ENCODE measurements at regions not wholly inside any gene's neighbourhood (a gene's known extent, or its start where the extent isn't known, plus 50 kb on each side); places are given as distances from the start of the nearest gene placed in this dataset.
"Not testable (repeated sequence)": the region's sequence is repeated elsewhere in the genome, so short reads cannot be mapped to it uniquely, and the experiment has no call there.

DNA sequence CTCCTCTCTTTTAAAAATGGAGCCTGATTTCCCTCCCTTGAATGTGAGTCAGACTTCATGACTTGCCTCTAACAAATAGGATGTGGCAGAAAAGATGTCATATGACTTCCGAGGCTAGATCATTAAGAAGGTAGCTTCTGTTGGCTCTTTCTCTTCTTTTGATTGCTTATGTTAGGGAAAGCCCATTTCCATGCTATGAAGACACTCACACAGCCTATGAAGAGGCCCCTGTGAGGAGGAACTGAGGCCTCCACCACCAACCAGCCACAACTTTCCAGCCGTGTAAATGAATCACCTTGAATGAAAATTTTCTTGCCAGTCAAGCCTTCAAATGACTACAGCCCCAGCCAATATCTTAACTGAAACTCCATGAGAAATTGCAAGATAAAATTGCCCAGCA is 413.4 kb downstream of the TMEM38B start:
- no peak for DNase-seq (ENCODE audit: low read depth in 2 of 2)

DNA sequence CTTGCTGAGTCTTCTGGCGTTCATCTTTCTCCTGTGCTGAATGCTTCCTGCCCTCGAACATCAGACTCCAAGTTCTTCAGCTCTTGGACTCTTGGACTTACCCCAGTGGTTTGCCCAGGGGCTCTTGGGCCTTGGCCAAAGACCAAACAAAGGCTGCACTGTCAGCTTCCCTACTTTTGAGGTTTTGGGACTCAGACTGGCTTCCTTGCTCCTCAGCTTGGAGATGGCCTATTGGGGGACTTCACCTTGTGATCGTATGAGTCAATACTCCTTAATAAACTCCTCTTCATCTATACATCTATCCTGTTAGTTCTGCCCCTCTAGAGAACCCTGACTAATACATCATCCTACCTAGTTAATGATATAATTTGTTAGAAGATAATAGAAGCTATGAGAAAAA is 415.4 kb downstream of the TMEM38B start:
- DNase-seq (ENCODE audit: low read depth in 2 of 2) = not testable (repeated sequence)

DNA sequence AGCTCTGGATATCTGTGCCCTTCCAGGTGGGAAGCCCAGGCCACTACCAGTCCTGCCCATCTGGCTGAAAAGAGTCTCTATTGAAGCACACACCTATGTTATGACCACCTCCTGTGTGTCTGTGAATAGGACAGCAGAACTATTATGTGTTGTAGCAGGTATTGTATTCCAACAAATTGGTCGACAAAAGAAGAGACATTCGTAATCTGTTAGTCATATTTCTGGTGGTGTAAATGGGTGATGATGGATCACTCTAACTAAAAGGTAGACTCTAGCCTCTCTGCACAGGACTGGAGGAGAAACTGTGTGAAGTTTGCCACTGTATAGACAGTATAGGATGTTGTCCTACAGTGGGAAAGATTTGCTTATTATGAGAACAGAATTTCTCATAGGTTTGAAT is 416.1 kb downstream of the TMEM38B start:
- no peak for DNase-seq (ENCODE audit: low read depth in 2 of 2)

DNA sequence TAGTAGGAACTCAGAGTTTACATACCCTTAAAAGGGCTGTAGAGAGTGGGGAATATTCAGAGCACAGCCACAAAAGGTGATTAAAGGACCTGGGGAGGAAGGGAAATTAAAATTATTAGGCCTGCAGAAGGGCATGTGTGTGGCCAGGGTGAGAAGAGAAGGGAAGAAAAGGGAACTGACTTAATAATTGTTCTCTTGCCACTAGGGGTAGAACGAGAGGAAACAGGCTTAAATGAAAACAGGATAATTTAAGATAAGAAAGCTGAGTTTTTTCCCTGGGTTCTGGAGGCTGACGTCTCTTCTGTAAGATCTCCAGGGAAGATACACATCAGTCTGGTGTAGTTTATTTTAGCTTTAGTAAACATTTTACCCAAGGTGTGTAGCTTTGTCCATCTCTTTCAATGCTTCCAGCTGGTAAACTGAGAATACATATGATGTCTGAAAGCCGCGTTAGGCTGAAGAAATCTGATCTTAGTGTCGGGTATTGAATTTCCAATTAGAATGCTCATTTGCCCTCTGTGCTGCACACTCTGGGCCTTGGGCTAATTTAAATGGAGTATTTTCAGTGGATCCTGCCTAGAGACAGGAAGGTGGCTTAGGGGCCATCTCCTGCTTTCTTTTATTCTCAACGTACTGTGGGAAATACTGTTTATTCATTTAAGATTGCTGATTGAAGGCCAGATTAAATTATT is 416.8 kb downstream of the TMEM38B start:
- DNase-seq (ENCODE audit: low read depth in 2 of 2) = no peak

DNA sequence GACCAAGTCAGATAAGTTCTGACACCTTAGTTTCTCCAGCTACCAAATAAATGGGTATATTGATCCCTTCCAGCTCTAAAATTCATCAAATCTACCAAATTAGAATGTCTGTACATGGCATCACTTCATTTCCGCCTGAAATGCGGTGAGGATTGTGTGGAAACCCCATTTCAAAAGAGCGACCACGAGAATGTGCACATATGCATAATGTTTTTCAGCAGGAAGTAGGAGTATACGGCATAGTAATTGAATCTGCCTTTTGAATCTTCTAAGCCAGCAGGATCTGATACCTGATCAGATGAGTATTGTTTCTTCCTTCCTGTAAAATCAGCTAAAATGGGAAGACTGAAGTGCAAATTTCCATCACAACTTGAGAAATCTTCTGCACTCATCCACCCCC is 418.6 kb downstream of the TMEM38B start:
- no peak for DNase-seq (ENCODE audit: low read depth in 2 of 2)

DNA sequence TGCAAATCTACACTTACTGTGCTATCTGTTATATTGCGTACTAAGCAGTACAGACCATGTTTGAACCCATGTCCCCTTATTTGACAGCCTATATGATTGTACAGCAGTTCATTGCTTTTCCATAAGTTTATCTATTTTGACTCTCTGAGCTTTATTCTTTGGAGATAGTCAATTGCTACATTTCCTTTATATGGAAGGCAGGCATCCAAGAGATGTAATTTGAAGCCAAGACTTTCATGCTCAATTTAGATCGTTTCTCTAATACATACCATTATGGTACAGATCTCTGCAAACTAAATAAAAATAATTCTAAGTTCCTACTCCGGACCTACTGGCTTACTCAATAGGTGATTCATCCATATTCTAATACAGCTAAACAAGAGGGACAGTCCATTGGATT is 424.8 kb downstream of the TMEM38B start:
- DNase-seq (ENCODE audit: low read depth in 2 of 2) = no peak

DNA sequence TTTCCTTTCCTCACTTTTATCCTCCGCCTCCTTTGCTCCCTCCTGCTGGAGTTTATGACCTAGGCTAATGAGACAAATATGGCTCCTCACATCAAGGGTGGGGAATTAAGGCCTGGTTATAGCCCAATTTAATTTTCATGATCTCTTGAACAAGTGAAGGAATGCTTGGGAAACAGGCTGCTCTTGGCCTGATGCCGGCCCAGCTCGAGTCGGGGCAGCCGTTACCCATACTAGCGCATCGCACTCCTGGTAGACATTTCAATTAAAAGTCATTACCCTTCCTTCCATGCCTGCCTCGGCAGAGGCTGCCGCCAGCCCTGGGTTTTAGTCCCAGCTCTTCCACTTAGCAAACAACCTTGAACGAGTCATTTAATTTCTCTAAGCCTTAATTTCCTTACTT is 425.7 kb downstream of the TMEM38B start:
- DNase-seq (ENCODE audit: low read depth in 2 of 2) = no peak

DNA sequence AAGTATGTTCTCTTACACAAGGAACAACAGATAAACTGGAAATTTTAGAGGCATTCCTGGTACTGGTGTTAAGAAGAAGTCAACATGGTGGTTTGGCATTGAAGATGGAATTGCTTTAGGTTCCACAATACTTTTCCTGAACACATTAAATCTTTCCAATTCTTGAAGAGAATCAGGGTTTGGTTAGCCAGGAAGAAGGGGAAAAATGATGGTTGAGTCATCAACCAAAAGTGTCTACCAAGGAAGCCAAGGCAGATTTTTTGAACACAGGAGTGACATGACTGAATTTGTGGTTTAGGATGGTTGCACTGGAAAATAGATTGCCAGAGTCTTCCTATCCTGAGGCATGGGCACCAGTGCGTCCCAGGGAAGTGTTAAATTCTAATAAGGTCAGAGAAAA is 433.4 kb downstream of the TMEM38B start:
- DNase-seq (ENCODE audit: low read depth in 2 of 2) = no peak

DNA sequence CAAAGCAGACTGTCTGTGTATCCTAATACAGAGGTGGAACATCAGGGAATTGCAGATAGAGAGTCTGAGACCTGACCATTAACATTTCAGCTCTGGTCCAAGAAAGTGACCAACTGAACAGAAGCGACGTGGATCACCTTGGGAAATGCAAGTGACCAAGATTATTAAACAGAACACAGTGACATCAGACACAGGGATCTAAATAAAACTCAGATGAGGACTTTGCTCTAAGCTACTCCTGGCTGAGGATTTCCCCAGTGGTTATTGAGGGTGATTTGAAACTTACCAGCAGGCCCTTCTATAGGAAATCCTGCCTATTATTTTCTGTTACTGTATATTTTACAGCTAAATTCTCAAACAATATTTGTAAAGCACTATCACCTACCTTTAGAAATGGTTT is 436.0 kb downstream of the TMEM38B start:
- no peak for DNase-seq (ENCODE audit: low read depth in 2 of 2)

DNA sequence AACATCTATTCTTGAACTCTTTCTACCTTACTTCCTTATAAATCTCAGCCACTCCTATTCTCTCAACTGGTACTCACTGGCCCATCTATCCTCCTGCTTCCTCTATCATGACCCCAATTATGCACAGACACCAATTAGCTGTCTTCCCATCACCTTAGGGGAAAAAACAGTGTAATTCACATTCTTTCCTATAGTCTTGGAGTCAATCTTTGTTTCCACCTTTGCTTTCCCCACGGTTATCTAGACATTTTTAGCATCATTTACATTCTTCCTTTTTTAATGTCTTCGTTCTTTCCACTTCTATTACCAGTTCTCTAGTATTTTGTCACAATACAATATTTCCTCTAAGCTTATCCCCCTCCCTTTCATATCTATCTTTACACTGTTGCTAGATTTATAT is 449.4 kb downstream of the TMEM38B start:
- DNase-seq (ENCODE audit: low read depth in 2 of 2) = no peak

DNA sequence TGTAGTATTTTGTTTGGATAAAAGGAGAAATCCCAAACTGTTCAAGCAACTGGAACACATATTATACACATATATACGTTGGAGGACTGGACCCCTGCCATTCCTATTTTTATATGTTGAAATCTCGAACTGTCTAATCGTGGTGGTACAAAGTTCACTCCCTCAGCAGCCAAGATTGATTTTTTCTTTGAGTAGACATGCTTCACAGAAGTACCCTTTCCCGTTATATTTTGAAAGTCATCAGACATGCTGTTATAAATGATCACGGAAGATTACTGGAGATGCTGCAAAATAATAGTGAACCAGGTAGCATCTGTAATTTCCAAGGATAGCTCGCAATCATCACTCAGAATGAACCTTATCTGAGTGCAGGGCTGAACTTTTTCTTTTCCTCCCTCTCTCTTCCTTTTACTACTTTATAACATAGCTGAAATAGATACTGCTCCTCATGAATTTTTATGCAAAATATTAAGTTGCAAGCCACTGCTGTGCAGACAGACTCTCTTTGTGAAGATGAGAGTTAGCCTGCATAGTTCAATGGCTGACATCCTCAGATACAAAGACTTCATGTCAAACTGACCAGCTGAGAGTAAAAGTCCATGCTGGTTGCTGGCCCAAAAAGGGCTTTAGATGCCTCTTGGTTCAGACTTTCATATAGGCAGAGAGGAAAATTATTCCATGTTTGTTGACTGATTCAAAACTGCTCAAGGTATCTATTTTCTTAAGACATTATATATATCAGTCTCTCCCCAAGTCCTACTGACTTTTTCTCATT is 451.9 kb downstream of the TMEM38B start:
- DNase-seq (ENCODE audit: low read depth in 2 of 2) = no peak

DNA sequence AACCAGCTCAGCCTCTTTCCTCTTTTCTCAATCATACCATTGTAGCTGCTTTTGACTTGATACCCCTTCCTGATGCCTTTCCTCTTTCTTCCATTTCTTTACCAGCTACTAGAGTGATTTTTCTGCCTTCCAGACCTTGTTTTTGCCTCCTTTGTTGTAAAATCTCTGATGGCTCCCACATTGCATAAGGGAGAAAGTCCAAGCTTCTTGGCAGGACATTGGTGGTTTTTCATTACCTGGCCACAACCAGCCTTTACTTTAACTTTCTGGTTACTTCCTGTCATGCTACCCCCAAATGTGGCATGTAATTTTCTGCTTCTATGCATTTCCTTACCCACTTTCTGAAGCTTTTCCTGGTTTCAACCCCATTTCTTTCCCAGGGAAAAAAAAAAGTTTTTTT is 452.5 kb downstream of the TMEM38B start:
- no peak for DNase-seq (ENCODE audit: low read depth in 2 of 2)

DNA sequence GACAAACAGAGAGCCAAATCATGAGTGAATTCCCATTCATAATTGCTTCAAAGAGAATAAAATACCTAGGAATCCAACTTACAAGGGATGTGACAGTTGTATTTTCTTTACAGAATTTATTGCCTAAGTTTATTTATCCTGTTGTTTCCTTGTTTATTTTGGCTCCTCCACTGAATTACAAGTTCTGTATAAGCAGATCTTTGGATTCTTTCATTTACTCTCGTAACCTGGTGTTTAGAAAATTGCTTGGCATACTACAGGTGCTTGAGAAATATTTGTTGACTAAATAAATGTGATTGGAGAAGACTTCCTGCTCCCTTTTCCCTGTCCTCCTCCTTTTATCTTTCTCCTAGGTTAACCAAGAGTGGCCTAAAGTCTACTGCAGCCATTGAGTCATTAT is 455.6 kb downstream of the TMEM38B start:
- DNase-seq (ENCODE audit: low read depth in 2 of 2) = no peak

DNA sequence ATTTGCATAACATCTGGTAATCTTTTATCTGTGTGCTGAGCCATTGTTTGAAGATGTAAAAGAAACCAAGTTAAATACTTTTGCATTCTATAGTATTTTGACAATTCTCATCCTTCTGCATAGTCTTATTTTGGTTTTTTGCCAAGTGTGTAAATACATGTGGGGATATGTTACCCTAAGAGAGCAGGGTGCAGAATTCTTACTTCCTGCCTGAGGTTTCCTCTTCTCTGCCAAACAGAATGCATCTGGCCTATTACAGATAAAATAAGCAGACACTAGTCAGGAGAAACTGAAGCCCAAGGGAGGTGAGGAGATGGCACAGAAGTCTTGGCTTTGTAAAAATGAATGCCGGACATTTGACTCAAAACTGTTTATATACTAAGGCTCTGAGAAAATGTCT is 462.1 kb downstream of the TMEM38B start:
- DNase-seq (ENCODE audit: low read depth in 2 of 2) = no peak

DNA sequence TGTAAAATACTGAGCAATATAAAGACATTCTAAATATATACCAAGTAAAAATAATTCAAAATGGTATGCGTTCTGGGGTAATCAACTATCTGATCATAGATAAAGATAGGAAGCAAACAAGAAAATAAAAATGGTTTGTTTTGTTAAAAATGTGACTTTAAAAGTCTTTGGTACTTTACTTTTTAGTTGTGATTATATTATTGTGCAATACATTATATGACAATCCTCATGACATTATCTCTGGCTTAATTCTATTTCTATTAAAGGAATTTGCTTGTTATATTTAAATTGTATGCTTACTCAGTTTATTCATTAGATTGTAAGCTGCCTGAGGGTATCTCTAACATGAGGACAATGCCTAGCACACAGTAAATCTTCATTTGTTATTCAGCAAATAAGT is 477.9 kb downstream of the TMEM38B start:
- DNase-seq (ENCODE audit: low read depth in 2 of 2) = no peak

DNA sequence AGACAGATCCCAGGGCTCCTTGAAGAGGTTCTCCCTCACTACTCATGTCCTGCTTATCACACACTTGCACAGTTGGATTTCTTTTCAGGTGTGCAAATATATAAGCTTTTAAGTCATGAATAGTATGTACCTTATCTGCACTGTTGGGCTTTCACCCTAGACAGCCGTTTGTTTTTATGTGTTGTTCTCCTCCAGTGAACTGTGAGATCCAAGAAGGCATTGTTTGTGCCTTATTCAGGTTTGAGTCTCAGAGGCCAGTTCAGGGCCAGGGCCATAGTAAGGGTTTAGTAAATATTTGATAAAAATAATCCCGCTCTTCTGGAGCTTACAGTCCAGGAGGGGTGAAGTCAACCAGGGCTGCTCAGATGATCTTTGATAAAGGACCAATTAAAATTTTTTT is 480.0 kb downstream of the TMEM38B start:
- DNase-seq (ENCODE audit: low read depth in 2 of 2) = no peak

DNA sequence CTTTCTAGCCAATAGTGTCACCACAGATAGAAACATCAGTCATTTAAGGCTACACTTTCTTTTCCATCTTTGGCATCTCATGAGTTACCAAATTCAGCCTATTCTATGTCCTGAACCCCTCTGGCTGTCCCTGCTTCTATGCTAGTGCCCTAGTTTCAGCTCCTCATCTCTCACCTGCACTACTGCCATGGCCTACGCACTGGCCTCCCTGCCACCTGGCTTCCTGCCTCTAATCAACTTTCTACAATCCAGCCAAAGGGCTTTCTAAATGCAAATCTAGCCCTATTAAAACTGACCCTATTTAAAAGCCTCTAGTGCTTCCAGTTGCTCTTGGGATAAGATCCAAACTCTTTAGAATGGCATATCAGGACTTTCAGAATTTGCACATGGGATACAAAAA is 482.9 kb downstream of the TMEM38B start:
- DNase-seq (ENCODE audit: low read depth in 2 of 2) = no peak

DNA sequence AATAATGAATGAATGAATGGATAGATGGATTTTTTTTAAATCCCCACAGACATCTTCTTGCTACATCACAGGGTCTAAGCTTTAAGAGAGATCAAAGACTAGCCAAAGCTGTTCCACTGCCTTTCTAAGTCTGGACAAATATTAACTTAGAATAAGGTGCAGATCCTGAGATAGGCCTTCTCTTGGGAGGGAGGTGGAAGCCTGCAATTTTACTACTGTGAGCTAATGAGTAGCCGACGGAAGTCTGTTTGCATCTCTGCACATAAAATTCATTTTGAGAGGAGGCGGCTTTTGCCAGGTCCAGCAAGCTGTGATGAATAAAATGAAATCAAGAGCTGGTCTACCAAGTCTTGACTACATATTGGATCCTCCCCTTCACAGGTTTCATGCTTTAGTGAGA is 484.9 kb downstream of the TMEM38B start:
- DNase-seq (ENCODE audit: low read depth in 2 of 2) = no peak

DNA sequence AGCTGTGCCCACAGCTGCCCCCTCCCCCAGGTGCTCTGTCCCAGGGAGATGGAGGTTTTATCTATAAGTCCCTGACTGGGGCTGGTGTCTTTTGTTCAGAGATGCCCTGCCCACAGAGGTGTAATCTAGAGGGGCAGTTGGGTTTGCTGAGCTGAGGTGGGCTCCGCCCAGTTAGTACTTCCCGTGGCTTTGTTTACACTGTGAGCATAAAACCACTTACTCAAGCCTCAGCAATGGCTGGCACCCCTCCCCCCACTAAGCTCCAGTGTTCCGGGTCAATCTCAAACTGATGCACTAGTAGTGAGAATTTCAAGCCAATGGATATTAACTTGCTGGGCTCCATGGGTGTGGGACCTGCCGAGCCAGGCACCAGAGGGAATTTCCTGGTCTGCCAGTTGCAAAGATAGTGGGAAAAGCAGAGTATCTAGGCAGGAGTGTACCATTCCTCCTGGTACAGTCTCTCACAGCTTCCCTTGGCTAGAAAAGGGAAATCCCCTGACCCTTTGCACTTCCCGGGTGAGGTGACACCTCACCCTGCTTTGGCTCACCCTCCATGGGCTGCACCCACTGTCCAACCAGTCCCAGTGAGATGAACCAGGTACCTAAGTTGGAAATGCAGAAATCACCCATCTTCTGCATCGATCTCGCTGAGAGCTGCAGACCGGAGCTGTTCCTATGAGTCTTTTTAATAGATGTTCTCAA is 509.6 kb downstream of the TMEM38B start:
- DNase-seq (ENCODE audit: low read depth in 2 of 2) = not testable (repeated sequence)

DNA sequence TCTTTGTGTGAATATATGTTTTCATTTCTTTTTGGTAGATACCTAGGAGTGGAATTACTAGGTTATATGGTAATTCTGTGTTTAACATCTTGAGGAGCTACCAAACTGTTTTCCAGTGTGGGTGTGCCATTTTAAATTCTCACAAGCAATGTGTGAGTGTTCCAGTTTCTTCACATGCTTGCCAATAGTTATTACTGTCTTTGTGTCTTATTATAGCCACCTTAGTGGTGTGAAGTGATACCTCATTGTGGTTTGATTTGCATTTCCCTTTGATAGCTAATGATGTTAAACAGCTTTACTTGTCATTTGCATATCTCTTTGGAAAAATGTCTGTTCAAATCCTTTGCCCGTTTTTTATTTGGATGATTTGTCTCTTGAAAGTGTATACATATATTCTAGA is 513.0 kb downstream of the TMEM38B start:
- no peak for DNase-seq (ENCODE audit: low read depth in 2 of 2)

DNA sequence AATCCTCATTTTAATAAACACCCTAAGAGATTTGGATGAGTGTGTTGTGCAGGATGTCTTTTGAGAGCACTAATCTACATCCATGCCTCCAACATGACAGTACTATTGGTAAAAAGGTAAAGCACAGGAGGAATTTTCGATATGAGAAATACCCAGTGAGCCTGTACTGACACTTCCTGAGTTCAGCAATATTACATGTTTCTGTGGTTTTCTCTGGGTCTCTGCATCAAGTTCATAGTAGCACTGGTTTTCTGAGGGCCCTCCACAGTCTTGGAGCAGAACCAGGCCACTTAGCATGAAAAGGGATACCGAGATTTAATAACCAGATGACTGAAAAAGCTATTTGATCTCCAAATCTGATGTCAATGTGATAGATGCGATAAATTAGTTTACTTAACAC is 524.1 kb downstream of the TMEM38B start:
- DNase-seq (ENCODE audit: low read depth in 2 of 2) = no peak

DNA sequence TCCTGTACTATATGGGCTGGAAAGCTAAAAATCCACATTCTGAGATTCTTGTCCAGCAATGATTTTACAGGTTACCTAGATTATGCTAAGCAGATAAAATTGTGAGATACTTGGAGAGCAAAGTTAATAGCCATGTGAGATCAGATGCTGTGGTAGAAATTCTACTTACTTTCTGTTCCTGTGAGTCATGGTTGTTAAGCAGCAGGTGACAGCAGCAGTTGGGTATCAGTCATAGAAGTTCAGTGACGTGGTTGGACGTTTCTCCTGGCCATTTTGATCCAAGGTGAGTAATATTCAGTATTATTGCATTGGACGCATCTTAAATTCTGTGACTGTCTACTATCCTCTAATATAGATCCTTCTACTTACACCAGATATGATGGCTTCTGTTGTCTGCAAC is 524.5 kb downstream of the TMEM38B start:
- DNase-seq (ENCODE audit: low read depth in 2 of 2) = no peak

DNA sequence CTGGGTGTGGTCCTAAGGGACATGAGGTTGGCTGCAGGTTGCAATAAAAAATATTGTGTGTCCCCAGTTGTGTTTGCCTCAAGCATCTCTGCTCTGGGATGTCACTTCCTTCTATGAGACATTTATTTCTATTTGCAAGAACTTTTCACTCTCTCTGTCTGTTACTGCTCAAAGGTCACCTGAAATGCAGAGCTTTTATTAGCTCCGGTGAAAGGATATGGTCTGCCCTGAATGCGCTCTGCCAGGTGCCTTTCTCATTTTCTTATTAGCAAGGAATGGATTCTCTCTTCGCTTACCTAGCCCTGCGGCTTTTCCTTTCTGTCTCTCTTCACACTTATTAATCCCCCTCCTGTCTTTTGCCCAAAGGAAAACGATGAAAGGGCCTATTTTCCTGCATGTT is 526.1 kb downstream of the TMEM38B start:
- no peak for DNase-seq (ENCODE audit: low read depth in 2 of 2)

Measured in fibroblast of skin of left biceps (primary cell).